ENCODE measurements at regions not wholly inside any gene's neighbourhood (a gene's known extent, or its start where the extent isn't known, plus 50 kb on each side); places are given as distances from the start of the nearest gene placed in this dataset.
A peak's percentile ranks its signal among the peaks of the same experiment; 100 is the strongest.
"Not testable (repeated sequence)": the region's sequence is repeated elsewhere in the genome, so short reads cannot be mapped to it uniquely, and the experiment has no call there.

GRCh38 chr5:20752179-20752578 lies 764.2 kb upstream of the CDH18 start:
- DNase-seq: not testable (repeated sequence)

- not testable (repeated sequence) for DNase-seq
Measured at GRCh38 chr5:20735715-20736114, 747.7 kb upstream of the CDH18 start.

- DNase-seq: not testable (repeated sequence)
Measured at GRCh38 chr5:20732223-20732622, 744.2 kb upstream of the CDH18 start.

- DNase-seq: not testable (repeated sequence)
Measured at GRCh38 chr5:20721286-20721685, 733.3 kb upstream of the CDH18 start.

- DNase-seq: not testable (repeated sequence)
Measured at GRCh38 chr5:20711520-20712155, 723.6 kb upstream of the CDH18 start.

- not testable (repeated sequence) for DNase-seq
Measured at GRCh38 chr5:20707634-20708033, 719.6 kb upstream of the CDH18 start.

- DNase-seq: no peak
Measured at GRCh38 chr5:20694121-20694520, 706.1 kb upstream of the CDH18 start.

GRCh38 chr5:20692913-20693312 lies 704.9 kb upstream of the CDH18 start:
- DNase-seq: no peak

- no peak for DNase-seq
Measured at GRCh38 chr5:20683241-20683940, 695.4 kb upstream of the CDH18 start.

GRCh38 chr5:20680718-20681302 lies 692.8 kb upstream of the CDH18 start:
- DNase-seq: no peak

GRCh38 chr5:20678814-20679298 lies 690.9 kb upstream of the CDH18 start:
- DNase-seq: peak; percentile 86

- DNase-seq: no peak
Measured at GRCh38 chr5:20678386-20678785, 690.4 kb upstream of the CDH18 start.

- no peak for DNase-seq
Measured at GRCh38 chr5:20660588-20660987, 672.6 kb upstream of the CDH18 start.

GRCh38 chr5:20656262-20656661 lies 668.3 kb upstream of the CDH18 start:
- DNase-seq: no peak

- DNase-seq: no peak
Measured at GRCh38 chr5:20655211-20655610, 667.2 kb upstream of the CDH18 start.

GRCh38 chr5:20654746-20655145 lies 666.7 kb upstream of the CDH18 start:
- no peak for DNase-seq

GRCh38 chr5:20654033-20654432 lies 666.0 kb upstream of the CDH18 start:
- DNase-seq: no peak

- no peak for DNase-seq
Measured at GRCh38 chr5:20649966-20650365, 662.0 kb upstream of the CDH18 start.

- no peak for DNase-seq
Measured at GRCh38 chr5:20648981-20649380, 661.0 kb upstream of the CDH18 start.

GRCh38 chr5:20636686-20637085 lies 648.7 kb upstream of the CDH18 start:
- DNase-seq: no peak

GRCh38 chr5:20619591-20619990 lies 631.6 kb upstream of the CDH18 start:
- no peak for DNase-seq

GRCh38 chr5:20618340-20618739 lies 630.3 kb upstream of the CDH18 start:
- DNase-seq: no peak

- DNase-seq: no peak
Measured at GRCh38 chr5:20617841-20618240, 629.8 kb upstream of the CDH18 start.

- no peak for DNase-seq
Measured at GRCh38 chr5:20615888-20616563, 628.0 kb upstream of the CDH18 start.
